Endothelial cell of umbilical vein (primary cell): ENCODE measurements at regions not wholly inside any gene's neighbourhood (a gene's known extent, or its start where the extent isn't known, plus 50 kb on each side); places are given as distances from the start of the nearest gene placed in this dataset.

Source experiments
- CTCF ChIP-seq, 2 donors: IDR thresholded peaks; 1 replicate in 1 of 2; 2 replicates in 1 of 2; pipeline ENCODE4 v1.5.1; 2011; ENCODE audit warnings: low read length in 2 of 2, mild to moderate bottlenecking in 2 of 2, moderate library complexity in 2 of 2, control low read depth in 1 of 2, inconsistent platforms in 1 of 2, low read depth in 1 of 2; ENCODE audit not compliant: insufficient read depth in 1 of 2; ENCODE audit errors: extremely low read depth in 1 of 2
- EZH2 ChIP-seq: IDR thresholded peaks from 2 replicates; pipeline ENCODE4 v1.6.1; 2012; ENCODE audit warnings: borderline replicate concordance, low read depth, mild to moderate bottlenecking, moderate library complexity, low read length, inconsistent platforms; ENCODE audit not compliant: severe bottlenecking
- FOS ChIP-seq: IDR thresholded peaks from 2 replicates; pipeline ENCODE4 v1.6.1; 2011; ENCODE audit warnings: mild to moderate bottlenecking, low read length, moderate library complexity, borderline replicate concordance; ENCODE audit not compliant: insufficient read depth
- GATA2 ChIP-seq: IDR thresholded peaks from 2 replicates; pipeline ENCODE4 v1.7.0; 2011; ENCODE audit warnings: low read depth, mild to moderate bottlenecking, moderate library complexity, mixed read lengths, low read length; ENCODE audit not compliant: insufficient read length, insufficient read depth
- JUN ChIP-seq: IDR thresholded peaks from 2 replicates; pipeline ENCODE4 v1.6.1; 2011; ENCODE audit warnings: borderline replicate concordance, low read depth; ENCODE audit not compliant: insufficient read length, insufficient read depth
- MAX ChIP-seq: IDR thresholded peaks from 2 replicates; pipeline ENCODE4 v1.6.1; 2011; ENCODE audit not compliant: insufficient read depth, insufficient read length
- MYC ChIP-seq: IDR thresholded peaks from one replicate; pipeline ENCODE4 v1.6.1; 2011; ENCODE audit warnings: mild to moderate bottlenecking, low read depth, low read length
- POLR2A ChIP-seq: IDR thresholded peaks from 2 replicates; pipeline ENCODE4 v1.6.1; 2012; ENCODE audit warnings: low read depth, mild to moderate bottlenecking, control low read depth, low read length
- POLR2AphosphoS5 ChIP-seq: IDR thresholded peaks from 2 replicates; pipeline ENCODE4 v1.6.1; 2012; ENCODE audit warnings: low read depth, mild to moderate bottlenecking, control low read depth, low read length, moderate library complexity; ENCODE audit not compliant: insufficient read depth

GRCh38 chr3:83953417-83954089, 1005.2 kb upstream of the CADM2 start:
- no peak for TF ChIP-seq CTCF (IDR thresholded peaks at IDR 0.05; ENCODE audit: extremely low read depth in 1 of 2, insufficient read depth in 1 of 2, low read depth in 1 of 2, low read length in 2 of 2)
- TF ChIP-seq EZH2, result no peak
- no peak for TF ChIP-seq MAX
- no peak for TF ChIP-seq POLR2A
- no peak for TF ChIP-seq MYC
- TF ChIP-seq POLR2AphosphoS5, result no peak
- no peak for TF ChIP-seq GATA2
- no peak for TF ChIP-seq JUN
- no peak for TF ChIP-seq FOS
